Muscle of leg (tissue), 3 donors: ENCODE measurements at regions not wholly inside any gene's neighbourhood (a gene's known extent, or its start where the extent isn't known, plus 50 kb on each side); places are given as distances from the start of the nearest gene placed in this dataset.
"Not testable (repeated sequence)": the region's sequence is repeated elsewhere in the genome, so short reads cannot be mapped to it uniquely, and the experiment has no call there.

Experiments used
- DNase-seq: peaks from one replicate; pipeline ENCODE4 v3.0.0; 2013
- H3K27ac ChIP-seq: one replicate; pipeline ENCODE4 v1.5.1; 2013; ENCODE audit warnings: mild to moderate bottlenecking, low read length, control low read depth
- H3K27me3 ChIP-seq: one replicate; pipeline ENCODE4 v1.6.1; 2013; ENCODE audit warnings: low read length; ENCODE audit not compliant: control insufficient read depth, insufficient read depth
- H3K36me3 ChIP-seq: one replicate; pipeline ENCODE4 v1.6.1; 2013; ENCODE audit warnings: low read length; ENCODE audit not compliant: control insufficient read depth, insufficient read depth
- H3K4me1 ChIP-seq: one replicate; pipeline ENCODE4 v1.6.1; 2013; ENCODE audit warnings: low read length; ENCODE audit not compliant: control insufficient read depth, insufficient read depth
- H3K4me3 ChIP-seq: one replicate; pipeline ENCODE4 v1.5.1; 2013; ENCODE audit warnings: low read length, control low read depth
- H3K9me3 ChIP-seq: replicated peaks from 2 replicates; pipeline ENCODE4 v1.6.1; 2013; ENCODE audit warnings: low read depth, low read length; ENCODE audit not compliant: control insufficient read depth
- WGBS: methylation state at CpG from one replicate; pipeline ENCODE4 v1.1.5; 2013; ENCODE audit warnings: missing lambda C conversion rate; ENCODE audit not compliant: insufficient coverage; 5-methylcytosine and 5-hydroxymethylcytosine counted together

GRCh38 chr3:173225351-173225750 is 84.3 kb upstream of the SPATA16 start:
- DNase-seq = no peak
- Histone ChIP-seq H3K9me3 (no peaks in the 10 kb centered on the region), H3K36me3 (no peaks in the 10 kb centered on the region), H3K27me3 (no peaks in the 10 kb centered on the region), H3K4me3 (no peak overlapping the region), H3K4me1 (no peaks in the 10 kb centered on the region), H3K27ac (no peak overlapping the region)
- WGBS = no CpG with 5 or more reads among the region's 3 CpGs

- no CpG with 5 or more reads among the region's 1 CpG for WGBS
- no peak overlapping the region for H3K27ac ChIP-seq
- DNase-seq = no peak
- H3K27me3 ChIP-seq = no peaks in the 10 kb centered on the region
- H3K36me3 ChIP-seq = no peaks in the 10 kb centered on the region
- H3K4me1 ChIP-seq = no peaks in the 10 kb centered on the region
- H3K4me3 ChIP-seq = no peak overlapping the region
- H3K9me3 ChIP-seq = no peaks in the 10 kb centered on the region
Observed at GRCh38 chr3:173221010-173221409, 80.0 kb upstream of the SPATA16 start.

DNA sequence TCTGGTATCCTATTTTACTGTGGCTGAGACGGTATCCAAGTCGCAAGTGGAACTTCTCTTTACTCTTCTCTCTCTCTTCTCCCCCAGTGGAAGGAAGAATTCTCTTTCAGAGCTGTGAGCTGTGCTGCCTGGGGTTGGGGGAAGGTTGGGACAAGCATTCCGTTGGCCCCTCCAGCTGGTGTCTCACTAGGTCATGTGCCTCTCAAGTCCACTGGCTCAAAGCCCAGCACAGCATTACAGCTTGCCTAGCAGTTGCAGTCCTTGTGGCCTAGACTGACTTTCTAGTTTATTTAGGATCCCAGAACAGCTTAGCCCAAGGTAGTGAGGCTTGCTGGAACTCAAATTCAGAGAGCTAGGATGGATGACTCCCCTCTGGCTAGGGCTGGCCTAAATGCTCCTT is 76.1 kb upstream of the SPATA16 start:
- H3K36me3 ChIP-seq = no peaks in the 10 kb centered on the region
- no peak overlapping the region for H3K27ac ChIP-seq
- DNase-seq = peak; percentile 22
- no peaks in the 10 kb centered on the region for H3K4me1 ChIP-seq
- H3K4me3 ChIP-seq = no peak overlapping the region
- H3K9me3 ChIP-seq = no peaks in the 10 kb centered on the region
- no peaks in the 10 kb centered on the region for H3K27me3 ChIP-seq
- no CpG with 5 or more reads among the region's 3 CpGs for WGBS

DNA sequence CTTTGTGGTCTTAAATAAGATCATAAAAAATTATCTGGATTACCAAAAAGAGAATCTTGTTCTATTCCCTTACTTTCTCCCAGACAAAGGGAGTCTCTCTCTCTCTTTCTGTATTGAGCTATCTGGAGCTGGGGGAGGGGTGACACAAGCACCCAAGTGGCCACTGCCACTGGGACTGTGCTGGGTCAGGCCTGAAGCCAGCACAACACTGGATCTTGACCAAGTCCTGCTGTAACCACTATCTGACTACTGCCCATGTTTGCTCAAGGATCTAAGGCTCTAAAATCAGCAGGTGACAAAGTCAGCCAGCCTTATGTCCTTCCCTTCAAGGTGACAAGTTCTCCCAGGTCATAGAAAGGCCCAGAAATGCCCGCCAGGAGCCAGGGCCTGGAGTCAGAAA is 75.0 kb upstream of the SPATA16 start:
- Histone ChIP-seq H3K27ac (no peak overlapping the region), H3K4me3 (no peak overlapping the region), H3K4me1 (no peaks in the 10 kb centered on the region), H3K9me3 (no peaks in the 10 kb centered on the region), H3K36me3 (no peaks in the 10 kb centered on the region), H3K27me3 (no peaks in the 10 kb centered on the region)
- no peak for DNase-seq
- 86% methylated on average over 1 of the region's 1 CpG for WGBS

DNA sequence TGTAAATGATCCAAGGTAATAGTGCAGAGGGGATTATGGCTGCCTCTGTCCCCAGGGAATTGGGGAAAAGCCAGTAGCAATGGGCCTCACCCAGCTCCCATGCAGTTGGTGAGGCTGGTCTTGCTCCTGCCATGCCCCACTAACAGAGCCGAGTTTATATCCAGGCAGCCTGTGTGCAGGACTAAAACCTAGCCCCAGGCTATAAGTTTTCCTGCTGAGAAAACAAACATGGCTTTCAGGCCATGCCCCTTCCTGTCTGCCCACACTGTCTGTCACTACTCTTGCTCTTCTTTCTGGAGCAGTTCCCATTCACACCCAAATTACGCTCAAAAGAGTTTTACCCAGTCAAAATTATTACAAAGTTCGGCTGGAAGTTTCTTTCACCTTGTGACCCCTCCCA is 73.5 kb upstream of the SPATA16 start:
- DNase-seq = no peak
- H3K9me3 ChIP-seq = no peaks in the 10 kb centered on the region
- no peaks in the 10 kb centered on the region for H3K36me3 ChIP-seq
- WGBS = 89% methylated on average over 3 of the region's 3 CpGs
- H3K4me3 ChIP-seq = no peak overlapping the region
- no peak overlapping the region for H3K27ac ChIP-seq
- no peaks in the 10 kb centered on the region for H3K4me1 ChIP-seq
- no peaks in the 10 kb centered on the region for H3K27me3 ChIP-seq

DNA sequence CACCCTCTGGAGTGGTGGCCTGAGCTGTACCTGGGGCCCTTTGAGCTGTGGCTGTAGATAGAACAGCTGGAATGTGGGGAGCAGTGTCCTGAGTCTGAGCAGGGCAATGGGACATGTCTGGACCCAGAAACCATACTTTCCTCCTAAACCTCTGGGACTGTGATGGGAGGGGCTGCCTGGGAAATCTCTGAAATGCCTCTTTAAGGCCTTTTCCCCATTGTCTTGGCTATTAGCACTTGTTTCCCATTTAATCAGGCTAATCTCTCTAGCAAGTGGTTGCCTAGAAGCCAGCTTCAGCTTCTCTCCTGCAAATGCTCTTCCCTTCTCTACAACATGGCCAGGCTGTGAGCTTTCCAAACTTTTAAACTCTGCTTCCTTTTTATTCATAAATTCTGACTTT is 58.5 kb upstream of the SPATA16 start:
- H3K4me1 ChIP-seq = no peaks in the 10 kb centered on the region
- no peak overlapping the region for H3K27ac ChIP-seq
- no peak for DNase-seq
- H3K9me3 ChIP-seq = peaks cover 11% of the 10 kb centered on the region
- no peak overlapping the region for H3K4me3 ChIP-seq
- no peaks in the 10 kb centered on the region for H3K36me3 ChIP-seq
- H3K27me3 ChIP-seq = no peaks in the 10 kb centered on the region

- H3K27ac ChIP-seq, H3K36me3 ChIP-seq, H3K27me3 ChIP-seq, H3K9me3 ChIP-seq, H3K4me3 ChIP-seq, H3K4me1 ChIP-seq, DNase-seq: not testable (repeated sequence)
- 86% methylated on average over 1 of the region's 2 CpGs for WGBS
Observed at GRCh38 chr3:173194868-173195267, 53.8 kb upstream of the SPATA16 start.

DNA sequence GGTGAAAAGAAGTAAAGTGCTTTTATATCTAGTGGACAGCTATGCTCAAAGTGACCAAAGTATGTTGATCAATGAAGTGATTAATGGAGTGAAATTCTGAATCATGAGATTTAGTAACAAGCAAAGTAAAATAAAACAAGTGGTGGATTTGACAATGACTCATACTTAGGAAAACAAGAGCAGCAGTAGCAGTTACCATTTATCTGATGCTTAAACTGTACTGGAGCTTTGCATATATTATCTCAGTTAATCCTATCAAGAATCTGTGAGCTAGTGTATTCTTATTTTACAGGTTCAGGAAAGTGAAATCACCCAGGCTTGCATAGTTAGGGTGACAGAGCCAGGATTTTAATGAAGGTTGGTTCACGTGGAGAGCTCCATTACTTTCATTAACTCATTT is 50.6 kb upstream of the SPATA16 start:
- no peaks in the 10 kb centered on the region for H3K4me1 ChIP-seq
- no peak for DNase-seq
- peaks cover 3% of the 10 kb centered on the region for H3K9me3 ChIP-seq
- no peaks in the 10 kb centered on the region for H3K36me3 ChIP-seq
- WGBS = no CpG with 5 or more reads among the region's 1 CpG
- no peak overlapping the region for H3K4me3 ChIP-seq
- H3K27ac ChIP-seq = no peak overlapping the region
- H3K27me3 ChIP-seq = no peaks in the 10 kb centered on the region
